ENCODE measurements at regions not wholly inside any gene's neighbourhood (a gene's known extent, or its start where the extent isn't known, plus 50 kb on each side); places are given as distances from the start of the nearest gene placed in this dataset.

DNA sequence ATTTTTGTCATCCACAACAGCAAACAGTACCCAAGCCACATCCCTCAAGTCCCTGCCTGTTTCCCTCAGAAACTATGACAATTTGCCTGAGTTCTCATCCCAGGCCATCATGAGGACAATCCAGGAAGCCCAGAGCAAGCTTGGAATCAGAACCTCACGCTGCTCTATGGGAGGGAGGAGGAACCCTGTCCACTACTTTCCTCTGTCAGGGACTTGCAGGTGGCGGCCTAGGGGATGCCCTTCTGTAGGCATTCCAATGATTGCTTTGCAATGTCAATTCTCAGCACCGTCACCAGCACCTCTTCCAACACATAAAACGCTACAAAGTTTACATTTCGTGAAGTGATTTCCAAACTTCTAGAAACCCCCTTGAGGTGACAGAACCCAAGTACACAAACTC, 170.4 kb upstream of the FSTL4 start:
- Histone ChIP-seq H3K27me3 (ENCODE audit: control insufficient read depth, insufficient read depth, low read length) (no peaks in the 10 kb centered on the region), H3K27ac (ENCODE audit: insufficient read depth, low read length) (no peak overlapping the region), H3K9me3 (ENCODE audit: control insufficient read depth, insufficient read depth, low read depth, low read length) (no peaks in the 10 kb centered on the region), H3K36me3 (ENCODE audit: control insufficient read depth, insufficient read depth, low read length) (no peaks in the 10 kb centered on the region), H3K79me2 (ENCODE audit: control insufficient read depth, insufficient read depth, low read length) (no peaks in the 10 kb centered on the region), H3K4me1 (ENCODE audit: control insufficient read depth, extremely low read depth, insufficient read depth, low read length) (no peaks in the 10 kb centered on the region), H3K9ac (ENCODE audit: insufficient read depth, low read length) (no peak overlapping the region), H4K20me1 (ENCODE audit: control insufficient read depth, extremely low read depth, insufficient read depth, low read length) (no peaks in the 10 kb centered on the region), H3K4me2 (ENCODE audit: extremely low read depth, insufficient read depth, low read length) (no peak overlapping the region), H3K4me3 (replicated peaks in 1 of 4; ENCODE audit: control extremely low read depth in 1 of 4, insufficient read depth in 1 of 4, low read depth in 3 of 4, low read length in 4 of 4) (no peak overlapping the region), H2AFZ (ENCODE audit: low read length) (no peak overlapping the region)
- DNase-seq (ENCODE audit: low read depth in 2 of 2) = no peak
- TF ChIP-seq EZH2 (IDR thresholded peaks at IDR 0.05; ENCODE audit: low read length, missing control alignments) (no peak), CTCF (conservative IDR thresholded peaks at IDR 0.05 in 1 of 2, IDR thresholded peaks at IDR 0.05 in 1 of 2; ENCODE audit: low read depth in 1 of 2, low read length in 2 of 2) (no peak)

DNA sequence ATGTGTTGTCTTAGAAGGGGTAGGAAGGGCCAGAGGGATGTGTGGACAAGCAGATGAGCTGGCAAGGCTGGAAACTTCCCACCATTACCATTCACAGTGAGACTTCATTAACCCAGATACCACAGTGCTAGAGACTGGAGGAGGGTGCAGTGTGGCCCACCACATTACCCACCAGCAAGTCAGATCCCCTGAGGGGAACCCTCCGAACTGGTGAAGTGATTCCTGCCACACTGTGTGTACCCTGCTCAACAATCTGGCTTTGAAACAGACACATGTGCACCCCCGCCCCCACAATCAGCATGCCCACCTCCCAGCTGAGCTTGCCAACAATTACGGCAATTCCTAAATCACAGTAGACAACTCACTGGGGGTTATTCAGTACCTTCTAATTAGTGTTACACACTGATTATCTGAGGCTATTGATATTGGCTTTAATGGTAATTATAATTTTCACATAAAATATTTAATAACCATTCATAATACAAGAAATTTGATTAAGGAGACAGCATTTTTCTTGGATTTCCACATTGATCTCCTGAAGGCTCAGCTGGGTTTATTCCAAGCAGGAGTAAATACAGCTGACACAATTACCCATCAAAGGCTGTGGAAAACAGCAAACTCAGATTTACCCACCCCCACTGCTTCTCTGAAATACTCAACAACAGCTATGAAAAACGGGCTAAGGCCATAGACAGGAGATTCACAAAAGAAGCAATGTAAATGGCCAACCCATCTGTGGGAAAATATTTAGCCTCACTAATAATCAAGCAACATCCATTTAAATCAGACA, 169.3 kb upstream of the FSTL4 start:
- TF ChIP-seq CTCF (conservative IDR thresholded peaks at IDR 0.05 in 1 of 2, IDR thresholded peaks at IDR 0.05 in 1 of 2; ENCODE audit: low read depth in 1 of 2, low read length in 2 of 2) (no peak), EZH2 (IDR thresholded peaks at IDR 0.05; ENCODE audit: low read length, missing control alignments) (no peak)
- H3K4me2 ChIP-seq (ENCODE audit: extremely low read depth, insufficient read depth, low read length) = no peak overlapping the region

DNA sequence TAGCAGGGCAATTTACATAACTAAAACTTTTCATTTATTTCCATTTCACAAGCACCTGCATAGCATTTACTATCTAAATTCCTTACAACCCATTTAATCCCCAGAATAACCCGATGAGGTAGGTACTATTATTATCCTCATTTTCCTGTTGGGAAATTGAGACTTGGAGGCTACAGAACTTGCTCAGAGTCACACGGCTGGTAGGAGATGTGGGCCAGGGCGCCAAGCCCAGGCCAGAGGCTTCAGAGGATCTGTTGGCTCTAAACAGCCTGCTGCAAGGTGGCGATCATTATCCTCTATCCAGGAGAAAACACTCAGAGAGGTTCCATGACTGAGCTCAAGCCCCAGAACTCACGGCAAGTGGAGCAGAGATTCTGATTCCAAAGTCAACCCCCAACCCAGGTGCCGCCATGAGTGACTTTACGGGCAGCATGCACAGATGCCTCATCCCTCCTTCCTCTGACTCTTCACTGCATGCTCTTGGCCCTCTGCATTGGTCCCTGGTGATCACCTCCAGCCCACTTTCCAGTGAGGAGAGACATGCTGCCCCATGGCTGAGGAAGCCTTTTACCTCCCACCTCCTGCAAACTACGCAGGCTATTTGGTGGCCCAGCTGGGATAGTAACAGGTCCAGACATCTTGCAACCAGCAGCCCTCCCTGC, 168.4 kb upstream of the FSTL4 start:
- H3K27ac ChIP-seq (ENCODE audit: insufficient read depth, low read length) = no peak overlapping the region
- H3K36me3 ChIP-seq (ENCODE audit: control insufficient read depth, insufficient read depth, low read length) = no peaks in the 10 kb centered on the region
- H3K79me2 ChIP-seq (ENCODE audit: control insufficient read depth, insufficient read depth, low read length) = no peaks in the 10 kb centered on the region
- no peak overlapping the region for H3K9ac ChIP-seq (ENCODE audit: insufficient read depth, low read length)
- DNase-seq (ENCODE audit: low read depth in 2 of 2) = no peak
- no peak for TF ChIP-seq EZH2 (IDR thresholded peaks at IDR 0.05; ENCODE audit: low read length, missing control alignments)
- no peak for TF ChIP-seq CTCF (conservative IDR thresholded peaks at IDR 0.05 in 1 of 2, IDR thresholded peaks at IDR 0.05 in 1 of 2; ENCODE audit: low read depth in 1 of 2, low read length in 2 of 2)
- H3K27me3 ChIP-seq (ENCODE audit: control insufficient read depth, insufficient read depth, low read length) = no peaks in the 10 kb centered on the region
- no peak overlapping the region for H2AFZ ChIP-seq (ENCODE audit: low read length)
- H4K20me1 ChIP-seq (ENCODE audit: control insufficient read depth, extremely low read depth, insufficient read depth, low read length) = no peaks in the 10 kb centered on the region
- no peaks in the 10 kb centered on the region for H3K4me1 ChIP-seq (ENCODE audit: control insufficient read depth, extremely low read depth, insufficient read depth, low read length)
- H3K4me3 ChIP-seq (replicated peaks in 1 of 4; ENCODE audit: control extremely low read depth in 1 of 4, insufficient read depth in 1 of 4, low read depth in 3 of 4, low read length in 4 of 4) = no peak overlapping the region
- H3K9me3 ChIP-seq (ENCODE audit: control insufficient read depth, insufficient read depth, low read depth, low read length) = no peaks in the 10 kb centered on the region
- H3K4me2 ChIP-seq (ENCODE audit: extremely low read depth, insufficient read depth, low read length) = no peak overlapping the region

More for the DNA sequence above, 169.3 kb upstream of the FSTL4 start:
- no peak overlapping the region for H3K9ac ChIP-seq (ENCODE audit: insufficient read depth, low read length)
- no peaks in the 10 kb centered on the region for H4K20me1 ChIP-seq (ENCODE audit: control insufficient read depth, extremely low read depth, insufficient read depth, low read length)
- no peak overlapping the region for H2AFZ ChIP-seq (ENCODE audit: low read length)
- H3K27me3 ChIP-seq (ENCODE audit: control insufficient read depth, insufficient read depth, low read length) = no peaks in the 10 kb centered on the region
- H3K79me2 ChIP-seq (ENCODE audit: control insufficient read depth, insufficient read depth, low read length) = no peaks in the 10 kb centered on the region
- H3K9me3 ChIP-seq (ENCODE audit: control insufficient read depth, insufficient read depth, low read depth, low read length) = no peaks in the 10 kb centered on the region
- no peaks in the 10 kb centered on the region for H3K4me1 ChIP-seq (ENCODE audit: control insufficient read depth, extremely low read depth, insufficient read depth, low read length)
- DNase-seq (ENCODE audit: low read depth in 2 of 2) = no peak
- no peaks in the 10 kb centered on the region for H3K36me3 ChIP-seq (ENCODE audit: control insufficient read depth, insufficient read depth, low read length)
- H3K4me3 ChIP-seq (replicated peaks in 1 of 4; ENCODE audit: control extremely low read depth in 1 of 4, insufficient read depth in 1 of 4, low read depth in 3 of 4, low read length in 4 of 4) = no peak overlapping the region
- H3K27ac ChIP-seq (ENCODE audit: insufficient read depth, low read length) = no peak overlapping the region

Measured in fibroblast of lung (primary cell).